ENCODE measurements at regions not wholly inside any gene's neighbourhood (a gene's known extent, or its start where the extent isn't known, plus 50 kb on each side); places are given as distances from the start of the nearest gene placed in this dataset.

GRCh38 chr10:43763846-43764245 is 115.2 kb upstream of the ZNF32 start:
- Histone ChIP-seq H3K4me1 (ENCODE audit: insufficient read depth, low read length) (no peaks in the 10 kb centered on the region), H3K9ac (ENCODE audit: low read depth, low read length) (no peak overlapping the region), H3K9me3 (ENCODE audit: insufficient read depth, low read length, severe bottlenecking) (no peaks in the 10 kb centered on the region), H2AFZ (ENCODE audit: low read depth, low read length) (no peak overlapping the region), H3K27me3 (ENCODE audit: insufficient read depth, low read length, poor library complexity) (no peaks in the 10 kb centered on the region), H3K79me2 (ENCODE audit: insufficient read depth, low read length) (no peaks in the 10 kb centered on the region), H3K36me3 (ENCODE audit: insufficient read depth, low read length) (no peaks in the 10 kb centered on the region), H3K4me2 (ENCODE audit: insufficient read depth, low read length) (no peak overlapping the region), H4K20me1 (ENCODE audit: insufficient read depth, low read length) (no peaks in the 10 kb centered on the region), H3K4me3 (ENCODE audit: low read depth in 1 of 2, low read length in 2 of 2) (no peak overlapping the region), H3K27ac (ENCODE audit: low read length) (no peak overlapping the region)
- TF ChIP-seq EZH2 (IDR thresholded peaks at IDR 0.05; ENCODE audit: borderline replicate concordance, low read depth, low read length, severe bottlenecking) (no peak), CTCF (IDR thresholded peaks at IDR 0.05; ENCODE audit: borderline replicate concordance, extremely low read depth, low read length, poor library complexity, severe bottlenecking) (no peak)
- ATAC-seq (ENCODE audit: insufficient read depth, low read depth) = no peak
- DNase-seq = no peak

GRCh38 chr10:43760514-43760913 is 111.8 kb upstream of the ZNF32 start:
- Histone ChIP-seq H3K9ac (ENCODE audit: low read depth, low read length) (no peak overlapping the region), H3K4me3 (ENCODE audit: low read depth in 1 of 2, low read length in 2 of 2) (no peak overlapping the region), H3K4me1 (ENCODE audit: insufficient read depth, low read length) (no peaks in the 10 kb centered on the region), H3K27me3 (ENCODE audit: insufficient read depth, low read length, poor library complexity) (no peaks in the 10 kb centered on the region), H3K4me2 (ENCODE audit: insufficient read depth, low read length) (no peak overlapping the region), H3K9me3 (ENCODE audit: insufficient read depth, low read length, severe bottlenecking) (no peaks in the 10 kb centered on the region), H3K79me2 (ENCODE audit: insufficient read depth, low read length) (no peaks in the 10 kb centered on the region), H3K36me3 (ENCODE audit: insufficient read depth, low read length) (no peaks in the 10 kb centered on the region), H4K20me1 (ENCODE audit: insufficient read depth, low read length) (no peaks in the 10 kb centered on the region), H2AFZ (ENCODE audit: low read depth, low read length) (no peak overlapping the region), H3K27ac (ENCODE audit: low read length) (no peak overlapping the region)
- ATAC-seq (ENCODE audit: insufficient read depth, low read depth) (no peak), DNase-seq (no peak)
- no peak for TF ChIP-seq CTCF (IDR thresholded peaks at IDR 0.05; ENCODE audit: borderline replicate concordance, extremely low read depth, low read length, poor library complexity, severe bottlenecking)
- no peak for TF ChIP-seq EZH2 (IDR thresholded peaks at IDR 0.05; ENCODE audit: borderline replicate concordance, low read depth, low read length, severe bottlenecking)

- TF ChIP-seq CTCF (IDR thresholded peaks at IDR 0.05; ENCODE audit: borderline replicate concordance, extremely low read depth, low read length, poor library complexity, severe bottlenecking) (no peak), EZH2 (IDR thresholded peaks at IDR 0.05; ENCODE audit: borderline replicate concordance, low read depth, low read length, severe bottlenecking) (no peak)
- H3K4me2 ChIP-seq (ENCODE audit: insufficient read depth, low read length) = no peak overlapping the region
- H3K27ac ChIP-seq (ENCODE audit: low read length) = no peak overlapping the region
- H4K20me1 ChIP-seq (ENCODE audit: insufficient read depth, low read length) = no peaks in the 10 kb centered on the region
- H2AFZ ChIP-seq (ENCODE audit: low read depth, low read length) = no peak overlapping the region
- no peaks in the 10 kb centered on the region for H3K4me1 ChIP-seq (ENCODE audit: insufficient read depth, low read length)
- no peak overlapping the region for H3K4me3 ChIP-seq (ENCODE audit: low read depth in 1 of 2, low read length in 2 of 2)
- no peak for ATAC-seq (ENCODE audit: insufficient read depth, low read depth)
- H3K27me3 ChIP-seq (ENCODE audit: insufficient read depth, low read length, poor library complexity) = no peaks in the 10 kb centered on the region
- no peaks in the 10 kb centered on the region for H3K79me2 ChIP-seq (ENCODE audit: insufficient read depth, low read length)
- H3K36me3 ChIP-seq (ENCODE audit: insufficient read depth, low read length) = no peaks in the 10 kb centered on the region
- H3K9me3 ChIP-seq (ENCODE audit: insufficient read depth, low read length, severe bottlenecking) = no peaks in the 10 kb centered on the region
- no peak for DNase-seq
- no peak overlapping the region for H3K9ac ChIP-seq (ENCODE audit: low read depth, low read length)
Measured at GRCh38 chr10:43759216-43759615, 110.5 kb upstream of the ZNF32 start.

GRCh38 chr10:43756341-43756740 is 107.7 kb upstream of the ZNF32 start:
- Histone ChIP-seq H4K20me1 (ENCODE audit: insufficient read depth, low read length) (no peaks in the 10 kb centered on the region), H3K27me3 (ENCODE audit: insufficient read depth, low read length, poor library complexity) (no peaks in the 10 kb centered on the region), H3K4me1 (ENCODE audit: insufficient read depth, low read length) (no peaks in the 10 kb centered on the region), H3K79me2 (ENCODE audit: insufficient read depth, low read length) (no peaks in the 10 kb centered on the region), H3K9ac (ENCODE audit: low read depth, low read length) (no peak overlapping the region), H3K36me3 (ENCODE audit: insufficient read depth, low read length) (no peaks in the 10 kb centered on the region), H2AFZ (ENCODE audit: low read depth, low read length) (no peak overlapping the region), H3K9me3 (ENCODE audit: insufficient read depth, low read length, severe bottlenecking) (no peaks in the 10 kb centered on the region), H3K27ac (ENCODE audit: low read length) (no peak overlapping the region), H3K4me2 (ENCODE audit: insufficient read depth, low read length) (no peak overlapping the region), H3K4me3 (ENCODE audit: low read depth in 1 of 2, low read length in 2 of 2) (no peak overlapping the region)
- TF ChIP-seq CTCF (IDR thresholded peaks at IDR 0.05; ENCODE audit: borderline replicate concordance, extremely low read depth, low read length, poor library complexity, severe bottlenecking) = no peak
- DNase-seq (no peak), ATAC-seq (ENCODE audit: insufficient read depth, low read depth) (no peak)
